ENCODE measurements at regions not wholly inside any gene's neighbourhood (a gene's known extent, or its start where the extent isn't known, plus 50 kb on each side); places are given as distances from the start of the nearest gene placed in this dataset.

GRCh38 chr5:159645179-159645846 lies 271.0 kb upstream of the ADRA1B start:
- peaks cover 28% of the 10 kb centered on the region for H3K4me1 ChIP-seq (ENCODE audit: insufficient read depth, low read length)
- H3K36me3 ChIP-seq (ENCODE audit: insufficient read depth, low read length): no peaks in the 10 kb centered on the region
- no peak overlapping the region for H2AFZ ChIP-seq (ENCODE audit: low read depth, low read length)
- H3K9me3 ChIP-seq (ENCODE audit: insufficient read depth, low read length, severe bottlenecking): no peaks in the 10 kb centered on the region
- no peak overlapping the region for H3K9ac ChIP-seq (ENCODE audit: low read depth, low read length)
- no peaks in the 10 kb centered on the region for H3K79me2 ChIP-seq (ENCODE audit: insufficient read depth, low read length)
- no peaks in the 10 kb centered on the region for H4K20me1 ChIP-seq (ENCODE audit: insufficient read depth, low read length)
- TF ChIP-seq CTCF (IDR thresholded peaks at IDR 0.05; ENCODE audit: borderline replicate concordance, extremely low read depth, low read length, poor library complexity, severe bottlenecking): no peak
- TF ChIP-seq EZH2 (IDR thresholded peaks at IDR 0.05; ENCODE audit: borderline replicate concordance, low read depth, low read length, severe bottlenecking): no peak
- H3K27me3 ChIP-seq (ENCODE audit: insufficient read depth, low read length, poor library complexity): no peaks in the 10 kb centered on the region
- no peak for DNase-seq
- H3K4me3 ChIP-seq (ENCODE audit: low read depth in 1 of 2, low read length in 2 of 2): no peak overlapping the region
- no peak overlapping the region for H3K27ac ChIP-seq (ENCODE audit: low read length)
- peak; percentile 71 for ATAC-seq (ENCODE audit: insufficient read depth, low read depth)
- no peak overlapping the region for H3K4me2 ChIP-seq (ENCODE audit: insufficient read depth, low read length)

DNA sequence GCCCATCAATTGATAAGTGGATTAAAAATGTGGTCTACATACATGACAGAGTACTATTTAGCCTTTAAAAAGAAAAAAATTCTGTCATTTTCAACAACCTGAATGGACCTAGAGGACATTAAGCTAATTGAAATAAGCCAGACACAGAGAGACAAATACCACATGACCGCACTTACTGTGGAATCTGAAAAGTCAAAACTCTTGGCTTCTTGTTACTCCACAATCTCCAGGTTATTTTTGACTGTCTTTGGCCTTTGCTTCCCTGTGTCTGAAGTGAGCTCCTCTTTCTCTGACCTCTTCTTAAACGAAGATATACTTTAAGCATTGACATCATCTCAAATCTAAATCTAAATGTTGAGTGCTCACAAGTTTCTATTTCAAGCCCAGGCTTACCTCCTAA lies 265.5 kb upstream of the ADRA1B start:
- no peak for ATAC-seq (ENCODE audit: insufficient read depth, low read depth)

DNA sequence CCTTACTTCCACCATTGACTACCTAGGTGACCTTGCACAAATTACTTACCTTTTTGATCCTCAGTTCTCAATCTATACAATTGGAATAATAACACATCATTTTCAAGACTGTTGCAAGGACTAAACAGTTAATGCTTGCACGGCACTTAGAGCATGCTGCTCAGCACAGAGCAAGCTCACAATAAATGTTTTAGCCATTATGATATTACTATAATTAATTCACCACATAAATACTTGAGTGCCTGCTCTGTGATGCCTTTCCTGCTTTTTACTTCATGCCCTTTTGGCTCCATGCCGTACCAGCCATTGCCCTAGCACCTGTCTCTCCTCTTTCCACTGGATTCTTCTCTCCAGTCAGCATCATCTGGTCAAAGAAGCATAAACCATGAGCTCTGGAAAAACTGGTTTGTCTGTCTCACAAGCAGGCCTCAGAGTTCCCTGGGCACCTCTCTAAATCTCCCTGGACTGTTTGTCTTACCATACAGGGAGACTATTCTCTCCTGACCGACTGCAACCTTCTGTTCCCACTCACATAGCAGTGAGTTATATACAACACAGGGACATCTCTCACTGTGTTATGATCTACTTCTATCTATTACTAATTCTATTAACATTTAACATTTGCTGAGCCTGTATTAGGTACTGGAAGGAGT lies 260.4 kb upstream of the ADRA1B start:
- Histone ChIP-seq H3K27ac (ENCODE audit: low read length) (no peak overlapping the region), H3K9me3 (ENCODE audit: insufficient read depth, low read length, severe bottlenecking) (no peaks in the 10 kb centered on the region), H3K36me3 (ENCODE audit: insufficient read depth, low read length) (no peaks in the 10 kb centered on the region), H3K4me2 (ENCODE audit: insufficient read depth, low read length) (no peak overlapping the region), H3K27me3 (ENCODE audit: insufficient read depth, low read length, poor library complexity) (no peaks in the 10 kb centered on the region), H3K9ac (ENCODE audit: low read depth, low read length) (no peak overlapping the region), H4K20me1 (ENCODE audit: insufficient read depth, low read length) (no peaks in the 10 kb centered on the region), H3K79me2 (ENCODE audit: insufficient read depth, low read length) (no peaks in the 10 kb centered on the region), H3K4me3 (ENCODE audit: low read depth in 1 of 2, low read length in 2 of 2) (no peak overlapping the region), H2AFZ (ENCODE audit: low read depth, low read length) (no peak overlapping the region), H3K4me1 (ENCODE audit: insufficient read depth, low read length) (no peaks in the 10 kb centered on the region)
- ATAC-seq (ENCODE audit: insufficient read depth, low read depth): no peak
- TF ChIP-seq EZH2 (IDR thresholded peaks at IDR 0.05; ENCODE audit: borderline replicate concordance, low read depth, low read length, severe bottlenecking): no peak
- no peak for TF ChIP-seq CTCF (IDR thresholded peaks at IDR 0.05; ENCODE audit: borderline replicate concordance, extremely low read depth, low read length, poor library complexity, severe bottlenecking)
- DNase-seq: no peak

More for the DNA sequence above, 265.5 kb upstream of the ADRA1B start:
- H2AFZ ChIP-seq (ENCODE audit: low read depth, low read length): no peak overlapping the region
- TF ChIP-seq EZH2 (IDR thresholded peaks at IDR 0.05; ENCODE audit: borderline replicate concordance, low read depth, low read length, severe bottlenecking): no peak
- no peak for TF ChIP-seq CTCF (IDR thresholded peaks at IDR 0.05; ENCODE audit: borderline replicate concordance, extremely low read depth, low read length, poor library complexity, severe bottlenecking)
- no peaks in the 10 kb centered on the region for H3K79me2 ChIP-seq (ENCODE audit: insufficient read depth, low read length)
- DNase-seq: no peak
- H3K4me3 ChIP-seq (ENCODE audit: low read depth in 1 of 2, low read length in 2 of 2): no peak overlapping the region
- no peaks in the 10 kb centered on the region for H3K27me3 ChIP-seq (ENCODE audit: insufficient read depth, low read length, poor library complexity)
- peaks cover 15% of the 10 kb centered on the region for H3K4me1 ChIP-seq (ENCODE audit: insufficient read depth, low read length)
- no peaks in the 10 kb centered on the region for H4K20me1 ChIP-seq (ENCODE audit: insufficient read depth, low read length)
- no peak overlapping the region for H3K27ac ChIP-seq (ENCODE audit: low read length)
- no peak overlapping the region for H3K9ac ChIP-seq (ENCODE audit: low read depth, low read length)
- no peak overlapping the region for H3K4me2 ChIP-seq (ENCODE audit: insufficient read depth, low read length)
- H3K9me3 ChIP-seq (ENCODE audit: insufficient read depth, low read length, severe bottlenecking): no peaks in the 10 kb centered on the region
- no peaks in the 10 kb centered on the region for H3K36me3 ChIP-seq (ENCODE audit: insufficient read depth, low read length)
